ENCODE measurements at regions not wholly inside any gene's neighbourhood (a gene's known extent, or its start where the extent isn't known, plus 50 kb on each side); places are given as distances from the start of the nearest gene placed in this dataset.

DNA sequence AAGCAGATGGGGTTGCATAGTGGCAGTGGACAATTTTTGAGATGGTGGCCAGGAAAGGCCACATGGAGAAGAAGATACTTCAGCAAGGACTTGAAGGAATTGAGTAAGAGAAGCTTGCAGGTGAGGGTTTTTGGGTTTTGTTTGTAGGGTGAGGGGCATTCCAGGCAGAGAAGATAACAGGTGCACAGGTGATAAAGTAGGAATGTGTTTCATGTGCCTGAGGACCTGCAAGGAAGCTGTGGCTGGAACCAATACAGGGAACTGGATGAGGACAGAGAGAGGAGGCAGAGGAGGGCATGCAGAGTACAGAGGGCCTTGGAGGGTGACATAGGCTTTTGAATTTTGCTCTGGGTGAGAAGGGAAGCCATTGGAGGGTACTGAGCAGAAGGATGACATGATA, 314.5 kb downstream of the KLF12 start:
- H3K27ac ChIP-seq (ENCODE audit: low read depth, low read length, poor library complexity, severe bottlenecking): no peak overlapping the region
- H3K4me2 ChIP-seq (ENCODE audit: low read length): no peak overlapping the region
- H3F3A ChIP-seq (ENCODE audit: insufficient read depth, low read length): no peaks in the 10 kb centered on the region
- no peaks in the 10 kb centered on the region for H3K79me2 ChIP-seq (ENCODE audit: insufficient read depth, low read length)
- no peaks in the 10 kb centered on the region for H3K27me3 ChIP-seq (ENCODE audit: insufficient read depth, low read length)
- TF ChIP-seq, protein P1, sequence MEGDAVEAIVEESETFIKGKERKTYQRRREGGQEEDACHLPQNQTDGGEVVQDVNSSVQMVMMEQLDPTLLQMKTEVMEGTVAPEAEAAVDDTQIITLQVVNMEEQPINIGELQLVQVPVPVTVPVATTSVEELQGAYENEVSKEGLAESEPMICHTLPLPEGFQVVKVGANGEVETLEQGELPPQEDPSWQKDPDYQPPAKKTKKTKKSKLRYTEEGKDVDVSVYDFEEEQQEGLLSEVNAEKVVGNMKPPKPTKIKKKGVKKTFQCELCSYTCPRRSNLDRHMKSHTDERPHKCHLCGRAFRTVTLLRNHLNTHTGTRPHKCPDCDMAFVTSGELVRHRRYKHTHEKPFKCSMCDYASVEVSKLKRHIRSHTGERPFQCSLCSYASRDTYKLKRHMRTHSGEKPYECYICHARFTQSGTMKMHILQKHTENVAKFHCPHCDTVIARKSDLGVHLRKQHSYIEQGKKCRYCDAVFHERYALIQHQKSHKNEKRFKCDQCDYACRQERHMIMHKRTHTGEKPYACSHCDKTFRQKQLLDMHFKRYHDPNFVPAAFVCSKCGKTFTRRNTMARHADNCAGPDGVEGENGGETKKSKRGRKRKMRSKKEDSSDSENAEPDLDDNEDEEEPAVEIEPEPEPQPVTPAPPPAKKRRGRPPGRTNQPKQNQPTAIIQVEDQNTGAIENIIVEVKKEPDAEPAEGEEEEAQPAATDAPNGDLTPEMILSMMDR (IDR thresholded peaks at IDR 0.05; ENCODE audit: low read length): no peak
- TF ChIP-seq EZH2 (IDR thresholded peaks at IDR 0.05; ENCODE audit: borderline replicate concordance, low read length): no peak
- H2AFZ ChIP-seq (ENCODE audit: low read length): no peak overlapping the region
- 0 out of 2 replicates have a peak, but pooled peaks cover 4% of the 10 kb centered on the region for H3K36me3 ChIP-seq (ENCODE audit: insufficient read depth, low read length)
- no peaks in the 10 kb centered on the region for H3K9me2 ChIP-seq (ENCODE audit: low read depth, low read length)
- H3K4me1 ChIP-seq (ENCODE audit: insufficient read depth, low read length, severe bottlenecking): peaks cover 14% of the 10 kb centered on the region
- H3K9ac ChIP-seq (ENCODE audit: low read length): no peak overlapping the region
- H3K4me3 ChIP-seq (ENCODE audit: low read depth, low read length, poor library complexity, severe bottlenecking): no peak overlapping the region
- no peaks in the 10 kb centered on the region for H3K9me3 ChIP-seq (ENCODE audit: low read length)
- H4K20me1 ChIP-seq (ENCODE audit: insufficient read depth, low read length): no peaks in the 10 kb centered on the region

DNA sequence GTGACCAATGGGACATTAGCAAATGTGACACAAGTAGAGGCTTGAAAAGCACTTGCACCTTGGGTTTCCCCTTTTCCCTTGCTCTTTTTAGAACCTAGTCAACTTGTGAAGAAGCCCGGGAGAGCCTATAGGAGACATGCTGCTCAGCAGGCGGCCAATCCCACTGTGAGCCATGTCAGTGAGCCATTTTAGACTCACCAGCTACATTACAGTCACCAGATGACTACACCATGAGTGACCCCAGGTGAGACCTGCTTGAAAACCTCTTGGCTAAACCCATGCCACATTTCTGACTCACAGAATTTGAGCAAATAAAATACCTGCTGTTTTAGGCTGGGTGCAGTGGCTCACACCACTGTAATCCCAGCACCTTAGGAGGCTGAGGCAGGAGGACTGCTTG, 317.5 kb downstream of the KLF12 start:
- H3K79me2 ChIP-seq (ENCODE audit: insufficient read depth, low read length): no peaks in the 10 kb centered on the region
- H2AFZ ChIP-seq (ENCODE audit: low read length): no peak overlapping the region
- no peak overlapping the region for H3K4me3 ChIP-seq (ENCODE audit: low read depth, low read length, poor library complexity, severe bottlenecking)
- no peak for TF ChIP-seq EZH2 (IDR thresholded peaks at IDR 0.05; ENCODE audit: borderline replicate concordance, low read length)
- TF ChIP-seq, protein P1 (IDR thresholded peaks at IDR 0.05; ENCODE audit: low read length): no peak
- H3K27ac ChIP-seq (ENCODE audit: low read depth, low read length, poor library complexity, severe bottlenecking): no peak overlapping the region
- no peak overlapping the region for H3K9ac ChIP-seq (ENCODE audit: low read length)
- peaks cover 17% of the 10 kb centered on the region; the same call in 1 of the 2 replicates for H3K36me3 ChIP-seq (ENCODE audit: insufficient read depth, low read length)
- no peaks in the 10 kb centered on the region for H3K9me3 ChIP-seq (ENCODE audit: low read length)
- H4K20me1 ChIP-seq (ENCODE audit: insufficient read depth, low read length): no peaks in the 10 kb centered on the region
- no peaks in the 10 kb centered on the region for H3K27me3 ChIP-seq (ENCODE audit: insufficient read depth, low read length)
- H3K9me2 ChIP-seq (ENCODE audit: low read depth, low read length): no peaks in the 10 kb centered on the region
- no peak overlapping the region for H3K4me2 ChIP-seq (ENCODE audit: low read length)
- peaks cover 13% of the 10 kb centered on the region for H3K4me1 ChIP-seq (ENCODE audit: insufficient read depth, low read length, severe bottlenecking)
- H3F3A ChIP-seq (ENCODE audit: insufficient read depth, low read length): no peaks in the 10 kb centered on the region

DNA sequence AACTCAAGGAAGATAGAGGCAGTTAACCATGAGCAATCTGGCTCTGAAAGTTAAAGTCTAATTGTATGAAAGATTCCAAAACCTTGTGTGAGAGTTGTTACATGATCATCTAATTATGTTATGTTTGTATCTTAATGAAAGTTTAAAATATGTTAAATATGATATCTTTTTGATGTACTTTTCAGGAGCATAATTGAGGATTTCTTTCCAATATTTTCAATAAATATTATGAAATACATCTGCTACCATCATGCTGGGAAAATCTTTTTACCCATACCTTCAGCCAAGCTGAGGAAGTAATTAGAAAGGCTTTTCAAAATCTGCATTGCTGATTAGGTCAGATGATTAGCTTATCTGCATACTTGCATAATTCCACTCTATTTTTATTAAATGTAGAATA, 318.4 kb downstream of the KLF12 start:
- H3K27ac ChIP-seq (ENCODE audit: low read depth, low read length, poor library complexity, severe bottlenecking): no peak overlapping the region
- H3K9ac ChIP-seq (ENCODE audit: low read length): no peak overlapping the region
- TF ChIP-seq, protein P1 (IDR thresholded peaks at IDR 0.05; ENCODE audit: low read length): no peak
- no peak for TF ChIP-seq EZH2 (IDR thresholded peaks at IDR 0.05; ENCODE audit: borderline replicate concordance, low read length)

More for the DNA sequence above, 318.4 kb downstream of the KLF12 start:
- no peak overlapping the region for H3K4me2 ChIP-seq (ENCODE audit: low read length)
- no peaks in the 10 kb centered on the region for H4K20me1 ChIP-seq (ENCODE audit: insufficient read depth, low read length)
- H3K36me3 ChIP-seq (ENCODE audit: insufficient read depth, low read length): peaks cover 17% of the 10 kb centered on the region; the same call in 1 of the 2 replicates
- H3K4me3 ChIP-seq (ENCODE audit: low read depth, low read length, poor library complexity, severe bottlenecking): no peak overlapping the region
- no peak overlapping the region for H2AFZ ChIP-seq (ENCODE audit: low read length)
- no peaks in the 10 kb centered on the region for H3K27me3 ChIP-seq (ENCODE audit: insufficient read depth, low read length)
- H3K9me2 ChIP-seq (ENCODE audit: low read depth, low read length): no peaks in the 10 kb centered on the region
- no peaks in the 10 kb centered on the region for H3K9me3 ChIP-seq (ENCODE audit: low read length)
- H3K4me1 ChIP-seq (ENCODE audit: insufficient read depth, low read length, severe bottlenecking): peaks cover 4% of the 10 kb centered on the region
- H3F3A ChIP-seq (ENCODE audit: insufficient read depth, low read length): no peaks in the 10 kb centered on the region
- no peaks in the 10 kb centered on the region for H3K79me2 ChIP-seq (ENCODE audit: insufficient read depth, low read length)
